ENCODE measurements at regions not wholly inside any gene's neighbourhood (a gene's known extent, or its start where the extent isn't known, plus 50 kb on each side); places are given as distances from the start of the nearest gene placed in this dataset.
"Not testable (repeated sequence)": the region's sequence is repeated elsewhere in the genome, so short reads cannot be mapped to it uniquely, and the experiment has no call there.

DNA sequence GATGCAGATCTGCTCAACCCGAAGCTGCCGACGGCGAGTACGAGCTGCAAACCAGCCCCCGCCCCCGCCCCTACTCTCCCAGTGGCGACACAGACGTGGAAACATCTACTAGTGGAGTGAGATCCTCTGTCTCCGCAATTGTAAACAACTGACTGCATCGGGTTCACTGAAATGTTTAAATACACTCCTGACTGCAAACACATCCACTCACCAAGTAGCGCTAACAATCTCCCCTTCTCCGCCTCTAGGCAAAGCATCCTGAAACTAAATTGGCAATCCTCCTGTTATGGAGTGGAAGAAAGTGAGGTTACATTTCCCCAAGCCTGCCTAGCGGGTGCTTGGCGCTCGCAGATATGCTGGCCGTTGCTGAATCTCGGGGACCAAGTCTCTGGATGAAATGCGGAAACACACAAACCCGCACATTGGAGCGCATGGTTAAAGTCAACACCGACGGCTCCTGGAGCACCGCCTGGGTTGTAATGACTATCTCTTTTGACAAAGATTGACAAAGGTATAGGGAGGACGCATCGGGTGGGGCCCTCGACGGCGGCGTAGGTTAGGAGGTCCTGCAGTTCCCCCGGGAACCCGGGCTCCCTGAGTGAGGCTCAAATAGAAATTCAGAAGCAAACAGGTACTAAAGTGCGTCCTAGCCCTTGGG lies 117.0 kb upstream of the TEX13C start:
- DNase-seq: peak; percentile 48

DNA sequence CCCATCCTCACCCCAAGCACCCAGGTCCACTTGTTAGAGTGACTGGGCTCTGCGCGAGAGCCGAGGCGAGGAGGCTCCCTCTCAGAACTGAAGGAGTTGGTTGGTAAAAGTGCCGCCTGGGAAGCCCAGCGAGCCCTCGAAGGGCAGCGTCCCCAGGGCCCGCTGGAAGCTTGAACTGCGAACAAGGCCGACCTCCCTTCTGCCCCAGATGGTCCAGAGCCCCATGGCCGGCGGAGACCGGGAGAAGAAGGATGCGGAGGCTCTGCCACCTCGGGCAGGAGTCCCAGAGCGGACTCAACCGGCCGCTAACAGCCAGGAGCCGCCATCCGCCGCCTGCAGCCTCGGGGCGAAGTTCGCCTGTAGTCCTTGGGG lies 116.3 kb upstream of the TEX13C start:
- DNase-seq: peak; percentile 49

DNA sequence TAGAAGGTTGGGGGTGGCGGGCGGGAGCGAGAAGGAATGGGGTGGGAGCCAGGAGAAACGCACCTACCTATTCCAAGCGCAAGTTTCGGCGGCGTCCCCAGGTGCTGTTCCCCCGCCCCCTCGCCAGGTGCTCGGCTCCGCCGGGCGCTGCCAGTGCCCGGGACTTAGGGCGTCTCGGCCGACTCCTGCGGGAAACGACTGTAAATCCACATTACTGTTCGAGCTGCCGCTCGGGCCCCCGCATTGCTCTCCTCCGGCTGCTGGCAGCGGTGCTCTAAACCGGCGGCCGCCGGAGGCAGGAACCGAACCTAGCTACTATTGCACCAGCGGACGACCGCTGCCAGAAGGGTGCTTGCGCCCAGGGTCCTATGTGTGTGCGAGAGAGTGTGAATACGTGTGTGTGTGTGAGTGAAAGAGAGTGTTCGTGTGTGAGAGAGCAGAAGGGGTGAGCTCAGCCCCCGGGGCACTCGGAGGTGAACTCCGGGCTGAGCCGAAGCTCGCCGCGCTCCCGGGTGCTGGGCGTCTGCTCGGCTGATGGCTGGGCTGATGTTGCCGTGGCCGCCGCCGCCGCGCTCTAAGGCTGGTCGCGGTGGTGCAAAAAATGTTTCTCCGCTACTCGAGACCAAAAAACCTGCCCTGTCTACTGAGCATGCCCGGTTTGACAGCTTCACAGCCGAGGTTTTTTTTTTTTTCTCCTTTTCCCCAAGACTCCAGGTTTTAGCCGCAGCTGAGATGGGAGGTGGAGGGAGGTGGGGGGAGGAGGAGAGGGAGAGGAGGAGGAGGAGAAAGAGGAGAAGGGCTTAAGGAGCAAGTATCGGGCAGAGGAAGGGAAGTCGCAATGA lies 115.7 kb upstream of the TEX13C start:
- DNase-seq: peak; percentile 70

DNA sequence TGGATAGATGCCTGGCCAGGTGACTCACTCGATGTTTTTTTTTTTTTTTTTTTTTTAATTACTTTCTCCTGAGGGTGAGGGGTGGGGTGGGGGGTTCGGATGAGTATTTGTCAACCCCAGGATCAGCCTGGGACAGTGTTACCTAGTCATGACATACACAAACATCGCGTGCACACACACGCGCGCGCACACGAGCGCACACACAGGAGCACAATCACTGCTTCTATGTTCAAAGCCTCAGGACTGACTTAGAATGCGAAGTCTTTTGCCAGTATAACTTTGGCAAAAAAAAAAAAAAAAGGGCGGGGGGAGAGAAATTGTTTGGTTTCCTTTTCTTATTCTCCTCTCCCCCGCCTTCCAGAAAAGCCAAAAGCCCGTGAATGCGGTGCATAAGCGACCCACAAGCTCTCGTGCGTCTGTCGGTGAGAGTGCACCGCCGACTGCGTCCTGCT lies 115.0 kb upstream of the TEX13C start:
- DNase-seq: no peak

DNA sequence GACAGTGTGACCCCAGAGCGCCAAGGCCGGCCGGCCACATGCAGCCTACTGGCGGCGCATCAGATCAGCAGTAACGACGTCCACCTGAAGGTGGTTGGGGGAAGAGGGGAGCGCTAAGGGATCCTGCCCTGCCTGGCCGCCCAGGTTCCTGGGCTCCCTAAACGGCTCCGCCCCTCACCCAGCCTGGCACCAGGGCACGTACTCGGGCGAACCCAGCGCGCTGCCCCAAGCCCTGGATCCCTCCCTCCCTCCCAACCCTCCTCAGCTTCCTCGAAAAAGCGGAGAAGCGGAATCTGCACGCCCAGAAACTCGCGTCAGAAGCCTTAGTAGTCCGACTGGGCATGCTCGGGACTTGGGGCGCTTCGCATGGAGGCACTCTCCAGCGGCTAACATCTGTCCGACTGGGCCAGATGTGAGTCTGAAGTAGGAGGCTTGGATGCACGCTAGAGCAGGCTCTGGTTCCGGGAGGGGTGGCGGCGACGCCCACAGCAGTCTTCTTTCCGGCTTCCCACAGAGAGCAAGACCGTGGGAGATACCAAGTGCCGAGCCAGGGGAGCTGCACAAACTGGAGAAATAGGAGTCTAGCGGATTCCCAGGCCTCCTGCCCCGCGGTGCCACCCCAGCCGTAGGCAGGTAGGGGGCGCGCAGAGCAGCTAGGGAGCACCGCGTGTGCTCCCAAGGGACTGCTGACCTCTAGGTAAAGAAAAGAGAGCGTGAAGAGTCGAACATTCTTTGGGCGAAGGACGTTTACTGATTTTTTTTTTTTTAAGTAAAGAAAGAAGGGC lies 114.3 kb upstream of the TEX13C start:
- peak; percentile 55 for DNase-seq

DNA sequence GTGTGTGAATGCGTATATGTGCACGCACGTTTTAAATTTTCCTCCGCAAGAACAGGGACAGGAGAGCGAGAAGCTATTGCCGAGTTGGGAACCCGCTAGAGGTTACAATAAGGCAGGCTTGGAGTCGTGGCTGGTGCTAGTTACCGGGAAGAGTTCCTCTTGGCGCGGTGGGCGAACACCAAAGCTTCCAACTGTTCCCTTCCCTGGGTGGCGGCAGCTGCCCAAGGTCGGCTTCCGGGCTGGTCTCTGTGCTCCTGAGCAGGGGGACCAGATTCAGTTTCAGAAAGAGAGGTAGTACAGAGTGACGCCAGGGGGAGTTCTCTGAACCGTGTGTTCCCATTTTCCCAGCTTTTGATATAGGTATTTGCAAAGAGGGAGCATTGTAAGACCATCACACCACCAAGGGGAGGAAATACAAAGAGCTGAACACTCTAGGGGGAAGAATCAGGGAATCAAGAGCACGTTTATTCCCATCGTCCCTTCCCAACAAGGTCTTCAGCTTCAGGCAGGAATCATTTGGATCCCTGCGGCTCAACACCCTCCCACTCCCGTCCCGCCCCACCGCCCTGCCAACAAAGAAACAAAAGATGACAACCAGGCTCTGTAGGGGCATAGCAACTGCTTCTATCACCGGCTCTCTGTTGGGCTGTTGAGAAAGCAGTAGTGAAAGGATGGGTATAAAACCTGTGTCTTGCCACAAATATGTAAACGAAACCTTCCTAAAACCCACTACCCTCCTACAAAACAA lies 113.6 kb upstream of the TEX13C start:
- no peak for DNase-seq

DNA sequence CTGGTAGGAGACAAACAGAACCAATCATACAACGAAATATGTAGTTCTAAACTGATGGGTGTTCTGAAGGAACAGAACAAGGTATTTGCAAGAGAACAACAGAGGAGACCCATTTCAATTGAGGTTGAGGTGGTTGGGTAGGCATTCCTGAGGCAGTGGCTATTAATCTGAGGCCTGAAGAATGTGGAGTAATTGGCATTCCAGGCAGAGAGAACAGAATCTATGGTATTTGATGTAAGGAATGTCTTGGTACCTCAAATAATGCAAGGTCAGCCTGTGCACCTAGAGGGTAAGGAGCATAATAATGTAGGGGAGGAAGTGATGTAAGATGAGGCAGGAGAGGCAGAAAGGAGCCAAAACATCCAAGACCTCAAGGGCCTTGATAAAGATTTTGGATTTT lies 109.5 kb upstream of the TEX13C start:
- no peak for DNase-seq

DNA sequence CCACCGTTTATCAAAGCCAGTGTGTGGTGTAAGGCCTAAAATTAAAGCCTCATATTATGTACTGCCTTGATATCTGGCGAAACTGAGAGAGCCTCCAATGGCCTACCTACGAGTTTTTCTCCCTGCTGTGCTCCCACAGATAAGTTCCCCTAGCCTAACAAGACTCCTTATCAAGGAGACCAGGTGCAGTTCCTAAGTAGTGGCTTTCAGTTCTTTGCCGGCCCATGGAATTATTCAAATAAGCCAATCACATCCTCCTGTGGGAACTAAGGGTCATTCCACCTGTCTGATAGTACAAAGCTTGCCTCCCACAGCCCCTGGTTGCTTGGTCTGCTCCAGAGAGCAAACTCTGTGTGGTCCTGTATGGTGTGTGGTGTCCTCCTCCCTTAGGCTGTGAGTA lies 99.8 kb upstream of the TEX13C start:
- DNase-seq: no peak

DNA sequence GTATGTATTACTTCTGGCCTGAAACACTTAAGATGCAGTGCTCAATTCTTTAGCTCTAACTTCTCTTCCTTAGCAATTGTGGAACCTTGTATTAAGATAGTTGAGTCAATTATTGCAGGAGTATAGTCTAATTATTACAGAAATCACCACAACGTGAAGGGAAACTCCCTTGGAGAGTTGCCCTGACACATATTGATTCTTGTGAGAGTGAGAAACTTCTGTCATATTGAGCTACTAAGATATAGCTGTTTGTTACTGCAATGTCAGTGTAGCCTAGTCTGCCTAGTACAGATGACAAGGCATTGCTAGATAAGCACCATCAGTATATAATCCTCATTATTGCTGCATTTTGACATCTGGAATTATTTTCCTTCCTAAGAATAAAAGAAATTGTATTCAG lies 82.7 kb upstream of the TEX13C start:
- no peak for DNase-seq

DNA sequence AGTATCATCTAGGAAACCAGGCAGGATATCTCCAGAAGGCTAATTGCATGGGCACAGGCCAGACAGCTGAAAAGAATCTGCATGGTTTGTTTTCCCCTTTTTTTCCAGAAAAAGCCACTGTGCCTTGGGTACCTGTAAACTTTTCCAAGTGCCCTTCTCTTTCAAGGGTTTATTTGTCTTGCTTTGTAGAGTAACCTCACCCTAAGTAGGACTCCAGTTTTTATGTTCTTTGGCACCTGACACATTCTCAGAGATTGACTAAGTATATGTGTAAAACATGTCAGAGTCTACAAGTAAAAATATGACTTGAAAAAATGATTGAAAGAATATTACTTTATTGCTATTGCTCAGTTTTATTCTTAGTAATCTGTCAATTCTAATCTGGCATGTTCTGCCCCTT lies 70.7 kb upstream of the TEX13C start:
- DNase-seq: no peak

DNA sequence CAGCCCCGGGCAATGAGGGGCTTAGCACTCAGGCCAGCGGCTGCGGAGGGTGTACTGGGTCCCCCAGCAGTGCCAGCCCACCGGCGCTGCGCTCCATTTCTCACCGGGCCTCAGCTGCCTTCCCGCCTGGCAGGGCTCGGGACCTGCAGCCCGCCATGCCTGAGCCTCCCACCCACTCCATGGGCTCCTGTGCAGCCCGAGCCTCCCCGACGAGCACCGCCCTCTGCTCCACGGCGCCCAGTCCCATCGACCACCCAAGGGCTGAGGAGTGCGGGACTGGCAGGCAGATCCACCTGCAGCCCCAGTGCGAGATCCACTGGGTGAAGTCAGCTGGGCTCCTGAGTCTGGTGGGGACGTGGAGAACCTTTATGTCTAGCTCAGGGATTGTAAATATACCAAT lies 63.9 kb upstream of the TEX13C start:
- DNase-seq: not testable (repeated sequence)

DNA sequence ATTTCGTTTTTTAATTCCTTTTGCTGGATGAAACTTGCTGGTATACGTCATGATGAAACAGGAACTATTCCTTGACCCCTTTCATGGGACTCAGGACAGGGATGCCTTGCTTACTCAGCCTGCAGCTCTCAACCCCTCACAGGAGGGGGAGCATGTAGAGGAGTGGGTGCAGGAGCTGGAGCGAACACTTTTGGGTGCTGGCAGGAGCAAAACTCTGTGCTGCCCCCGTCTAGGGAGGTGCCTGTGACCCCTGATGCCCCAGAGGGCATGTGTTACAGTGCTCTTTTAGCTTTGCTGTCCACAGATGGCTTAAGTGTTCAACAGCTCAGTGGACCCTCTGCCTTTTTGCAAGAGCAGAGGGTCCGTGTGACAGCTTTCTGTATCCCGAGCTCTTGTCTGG lies 56.8 kb upstream of the TEX13C start:
- DNase-seq: no peak

DNA sequence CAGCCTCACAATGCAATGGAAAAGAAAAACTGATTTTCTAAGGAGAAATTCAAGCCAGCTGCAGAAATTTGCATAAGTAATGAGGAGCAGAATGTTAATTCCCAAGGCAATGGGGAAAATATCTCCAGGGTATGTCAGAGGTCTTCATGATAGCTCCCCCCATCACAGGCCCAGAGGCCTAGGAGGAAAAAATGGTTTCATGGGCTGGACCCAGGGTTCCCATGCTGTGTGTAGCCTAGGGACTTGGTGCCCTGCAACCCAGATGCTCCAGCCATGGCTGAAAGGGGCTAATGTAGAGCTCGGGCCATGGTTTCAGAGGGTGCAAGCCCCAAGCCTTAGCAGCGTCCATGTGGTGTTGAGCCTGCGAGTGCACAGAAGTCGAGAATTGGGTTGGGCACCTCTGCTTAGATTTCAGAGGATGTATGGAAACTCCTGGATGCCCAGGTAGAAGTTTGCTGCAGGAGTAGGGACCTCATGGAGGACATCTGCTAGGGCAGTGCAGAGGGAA lies 53.5 kb upstream of the TEX13C start:
- DNase-seq: no peak

Data from NCI-H82 (cell line).